Ishikawa (cell line): ENCODE measurements at regions not wholly inside any gene's neighbourhood (a gene's known extent, or its start where the extent isn't known, plus 50 kb on each side); places are given as distances from the start of the nearest gene placed in this dataset.

ENCODE experiments used
- CEBPB ChIP-seq: IDR thresholded peaks from 2 replicates; pipeline ENCODE4 v1.6.1; 2012
- CREB1 ChIP-seq: IDR thresholded peaks from 2 replicates; pipeline ENCODE4 v1.6.1; 2012; ENCODE audit warnings: low read depth
- EGR1 ChIP-seq: IDR thresholded peaks from 2 replicates; pipeline ENCODE4 v1.6.1; 2012
- EP300 ChIP-seq: IDR thresholded peaks from 2 replicates; pipeline ENCODE4 v1.6.1; 2012; ENCODE audit warnings: borderline replicate concordance
- FOXM1 ChIP-seq: IDR thresholded peaks from 2 replicates; pipeline ENCODE4 v1.6.1; 2012; ENCODE audit warnings: low read depth, borderline replicate concordance
- MAX ChIP-seq: IDR thresholded peaks from 2 replicates; pipeline ENCODE4 v1.6.1; 2012
- NFIC ChIP-seq: IDR thresholded peaks from 2 replicates; pipeline ENCODE4 v1.6.1; 2012
- RAD21 ChIP-seq: IDR thresholded peaks from 2 replicates; pipeline ENCODE4 v1.6.1; 2012; ENCODE audit warnings: low read depth
- TAF1 ChIP-seq: IDR thresholded peaks from 2 replicates; pipeline ENCODE4 v1.6.1; 2012; ENCODE audit warnings: low read depth, mild to moderate bottlenecking
- TCF12 ChIP-seq: IDR thresholded peaks from 2 replicates; pipeline ENCODE4 v1.6.1; 2012; ENCODE audit warnings: low read depth
- TEAD4 ChIP-seq: IDR thresholded peaks from 2 replicates; pipeline ENCODE4 v1.6.1; 2012
- USF1 ChIP-seq: IDR thresholded peaks from 2 replicates; pipeline ENCODE4 v1.6.1; 2012
- YY1 ChIP-seq: IDR thresholded peaks from 2 replicates; pipeline ENCODE4 v1.6.1; 2012; ENCODE audit warnings: low read depth
- ZBTB7A ChIP-seq: IDR thresholded peaks from 2 replicates; pipeline ENCODE4 v1.6.1; 2012; ENCODE audit warnings: low read depth
- TF ChIP-seq, protein P1 (sequence below): IDR thresholded peaks from 2 replicates; pipeline ENCODE4 v1.6.1; 2012; ENCODE audit warnings: low read depth, mild to moderate bottlenecking

GRCh38 chr5:79886456-79886855 lies 104.6 kb downstream of the MTX3 start:
- no peak for TF ChIP-seq TEAD4
- no peak for TF ChIP-seq TAF1
- no peak for TF ChIP-seq NFIC
- no peak for TF ChIP-seq TCF12
- TF ChIP-seq USF1: no peak
- TF ChIP-seq CEBPB: no peak
- no peak for TF ChIP-seq EP300
- TF ChIP-seq YY1: no peak
- no peak for TF ChIP-seq ZBTB7A
- no peak for TF ChIP-seq MAX
- no peak for TF ChIP-seq FOXM1
- no peak for TF ChIP-seq CREB1
- no peak for TF ChIP-seq RAD21
- no peak for TF ChIP-seq EGR1
- TF ChIP-seq, protein P1, sequence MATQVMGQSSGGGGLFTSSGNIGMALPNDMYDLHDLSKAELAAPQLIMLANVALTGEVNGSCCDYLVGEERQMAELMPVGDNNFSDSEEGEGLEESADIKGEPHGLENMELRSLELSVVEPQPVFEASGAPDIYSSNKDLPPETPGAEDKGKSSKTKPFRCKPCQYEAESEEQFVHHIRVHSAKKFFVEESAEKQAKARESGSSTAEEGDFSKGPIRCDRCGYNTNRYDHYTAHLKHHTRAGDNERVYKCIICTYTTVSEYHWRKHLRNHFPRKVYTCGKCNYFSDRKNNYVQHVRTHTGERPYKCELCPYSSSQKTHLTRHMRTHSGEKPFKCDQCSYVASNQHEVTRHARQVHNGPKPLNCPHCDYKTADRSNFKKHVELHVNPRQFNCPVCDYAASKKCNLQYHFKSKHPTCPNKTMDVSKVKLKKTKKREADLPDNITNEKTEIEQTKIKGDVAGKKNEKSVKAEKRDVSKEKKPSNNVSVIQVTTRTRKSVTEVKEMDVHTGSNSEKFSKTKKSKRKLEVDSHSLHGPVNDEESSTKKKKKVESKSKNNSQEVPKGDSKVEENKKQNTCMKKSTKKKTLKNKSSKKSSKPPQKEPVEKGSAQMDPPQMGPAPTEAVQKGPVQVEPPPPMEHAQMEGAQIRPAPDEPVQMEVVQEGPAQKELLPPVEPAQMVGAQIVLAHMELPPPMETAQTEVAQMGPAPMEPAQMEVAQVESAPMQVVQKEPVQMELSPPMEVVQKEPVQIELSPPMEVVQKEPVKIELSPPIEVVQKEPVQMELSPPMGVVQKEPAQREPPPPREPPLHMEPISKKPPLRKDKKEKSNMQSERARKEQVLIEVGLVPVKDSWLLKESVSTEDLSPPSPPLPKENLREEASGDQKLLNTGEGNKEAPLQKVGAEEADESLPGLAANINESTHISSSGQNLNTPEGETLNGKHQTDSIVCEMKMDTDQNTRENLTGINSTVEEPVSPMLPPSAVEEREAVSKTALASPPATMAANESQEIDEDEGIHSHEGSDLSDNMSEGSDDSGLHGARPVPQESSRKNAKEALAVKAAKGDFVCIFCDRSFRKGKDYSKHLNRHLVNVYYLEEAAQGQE: no peak

DNA sequence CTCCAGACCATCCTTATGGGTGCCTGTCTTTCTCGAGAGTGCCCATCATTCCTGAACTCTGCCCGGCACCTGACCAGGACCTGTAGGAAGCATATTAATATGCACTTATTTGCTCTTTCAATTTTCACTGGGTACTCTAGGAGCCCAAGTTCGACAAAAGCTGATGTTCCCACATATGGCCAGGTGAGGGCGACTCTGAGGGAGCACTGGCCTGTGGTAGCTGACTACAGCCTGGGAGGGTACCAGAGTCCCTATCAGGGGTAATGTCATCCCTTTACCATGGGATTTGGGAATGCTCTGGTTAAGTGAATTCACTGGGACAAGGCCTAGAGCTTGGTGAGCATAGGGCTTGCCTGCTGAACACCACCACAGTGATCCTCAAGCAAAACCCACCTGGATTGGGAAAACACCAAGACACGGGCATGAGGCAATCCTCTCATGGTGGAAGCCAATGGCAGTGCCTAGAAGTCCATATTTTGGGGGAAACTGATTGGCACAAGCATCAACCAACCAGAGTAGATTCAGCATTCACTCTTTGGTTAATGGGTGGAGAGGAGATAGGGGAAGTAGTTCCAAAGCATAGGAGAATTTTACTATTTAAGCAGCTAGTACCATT lies 112.2 kb downstream of the MTX3 start:
- peak; percentile 58 for TF ChIP-seq RAD21
- TF ChIP-seq YY1: no peak

- TF ChIP-seq FOXM1 (no peak), NFIC (no peak), TCF12 (no peak), MAX (no peak), USF1 (no peak), YY1 (no peak), CEBPB (no peak), EGR1 (no peak), CREB1 (no peak), RAD21 (no peak), TAF1 (no peak), TEAD4 (no peak), EP300 (no peak), ZBTB7A (no peak)
- TF ChIP-seq, protein P1: no peak
Observed at GRCh38 chr5:79878136-79878679, 112.9 kb downstream of the MTX3 start.

GRCh38 chr5:79876456-79876855 lies 114.6 kb downstream of the MTX3 start:
- no peak for TF ChIP-seq ZBTB7A
- TF ChIP-seq EP300: no peak
- 0 out of 2 replicates have a peak, but pooled peaks have one; percentile 21 for TF ChIP-seq NFIC

DNA sequence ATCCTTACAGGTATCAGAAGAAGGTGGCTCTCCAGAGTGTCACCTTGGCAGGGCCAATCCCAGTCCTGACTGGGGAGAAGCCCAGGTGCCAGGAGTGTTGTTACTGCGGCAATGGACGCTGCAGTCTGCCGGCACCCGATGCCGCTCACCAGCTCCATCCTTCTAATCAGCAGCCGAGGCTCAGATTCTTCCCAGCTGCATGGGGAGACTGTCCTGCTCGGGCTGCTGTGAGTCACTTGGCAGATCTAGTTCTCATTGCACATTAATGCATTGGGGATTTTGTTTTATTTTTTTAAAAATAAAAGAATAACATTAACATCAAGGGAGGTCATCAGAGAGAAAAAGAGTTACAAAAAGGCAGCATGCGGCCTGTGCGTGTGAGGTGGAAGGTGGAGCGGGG lies 115.8 kb downstream of the MTX3 start:
- TF ChIP-seq TEAD4 (no peak), YY1 (no peak), USF1 (no peak), TCF12 (no peak), CEBPB (no peak)
- TF ChIP-seq, protein P1: no peak
